ENCODE measurements at regions not wholly inside any gene's neighbourhood (a gene's known extent, or its start where the extent isn't known, plus 50 kb on each side); places are given as distances from the start of the nearest gene placed in this dataset.

GRCh38 chr4:24643774-24644520 lies 59.6 kb upstream of the DHX15 start:
- Histone ChIP-seq H3K4me2 (ENCODE audit: insufficient read depth, low read length) (peak overlapping the region; percentile 4), H3K79me2 (ENCODE audit: control insufficient read depth, insufficient read depth, low read length) (no peaks in the 10 kb centered on the region), H3K27me3 (ENCODE audit: control insufficient read depth in 2 of 2, insufficient read depth in 2 of 2, low read length in 2 of 2) (peaks cover 2 to 3% of the 10 kb centered on the region in 2 experiments), H3K9me3 (replicated peaks; ENCODE audit: control insufficient read depth, insufficient read depth, low read length) (no peaks in the 10 kb centered on the region), H3K4me3 (replicated peaks in 1 of 3; ENCODE audit: insufficient read depth in 1 of 3, low read depth in 1 of 3, low read length in 3 of 3) (no peak overlapping the region), H3K27ac (ENCODE audit: insufficient read depth, low read depth, low read length) (peak overlapping the region; percentile 35), H4K20me1 (replicated peaks; ENCODE audit: control insufficient read depth, extremely low read depth, insufficient read depth, low read length) (no peaks in the 10 kb centered on the region), H2AFZ (ENCODE audit: low read depth, low read length) (peak overlapping the region; percentile 39), H3K4me1 (ENCODE audit: control insufficient read depth, extremely low read depth, insufficient read depth, low read length) (peaks cover 18% of the 10 kb centered on the region), H3K9me1 (replicated peaks; ENCODE audit: control insufficient read depth, extremely low read depth, insufficient read depth, low read length) (no peaks in the 10 kb centered on the region), H3K36me3 (ENCODE audit: control insufficient read depth in 2 of 2, extremely low read depth in 1 of 2, insufficient read depth in 2 of 2, low read length in 2 of 2) (no peaks in the 10 kb centered on the region), H3K9ac (replicated peaks; ENCODE audit: extremely low read depth, insufficient read depth, low read length) (no peak overlapping the region)
- CTCF ChIA-PET, result no interaction called here
- POLR2A ChIA-PET, result no interaction called here
- BruUV-seq (replicated peaks), result no TSS peak
- FAIRE-seq (peak; percentile 21), DNase-seq (ENCODE audit: low read depth, low spot score) (no peak)
- intact Hi-C loops (cut with micrococcal nuclease), result loop anchor here (1.0 kb wide), 1 partner anchor 60 kb away; the partner anchor contains the start of gene DHX15
- TF ChIP-seq MYC (IDR thresholded peaks at IDR 0.05; ENCODE audit: low read depth, low read length) (no peak), CTCF (IDR thresholded peaks at IDR 0.05; ENCODE audit: extremely low read depth in 1 of 2, insufficient read depth in 1 of 2, low read depth in 1 of 2, low read length in 2 of 2) (no peak)
- dilution Hi-C loops (cut with MboI; ENCODE audit: extremely low pct_ligation_motif_present, low sequenced_read_pairs), result no loop called here

GRCh38 chr4:24644983-24645764 lies 60.8 kb upstream of the DHX15 start:
- no TSS peak for BruUV-seq (replicated peaks)
- intact Hi-C loops (cut with micrococcal nuclease) (no loop called here), dilution Hi-C loops (cut with MboI; ENCODE audit: extremely low pct_ligation_motif_present, low sequenced_read_pairs) (no loop called here)
- H3K9me1 ChIP-seq (replicated peaks; ENCODE audit: control insufficient read depth, extremely low read depth, insufficient read depth, low read length), result no peaks in the 10 kb centered on the region
- no peak overlapping the region for H3K27ac ChIP-seq (ENCODE audit: insufficient read depth, low read depth, low read length)
- H3K4me3 ChIP-seq (replicated peaks in 1 of 3; ENCODE audit: insufficient read depth in 1 of 3, low read depth in 1 of 3, low read length in 3 of 3), result no peak overlapping the region
- H2AFZ ChIP-seq (ENCODE audit: low read depth, low read length), result no peak overlapping the region
- no peaks in the 10 kb centered on the region for H3K36me3 ChIP-seq (ENCODE audit: control insufficient read depth in 2 of 2, extremely low read depth in 1 of 2, insufficient read depth in 2 of 2, low read length in 2 of 2)
- H3K9ac ChIP-seq (replicated peaks; ENCODE audit: extremely low read depth, insufficient read depth, low read length), result no peak overlapping the region
- no peak overlapping the region for H3K4me2 ChIP-seq (ENCODE audit: insufficient read depth, low read length)
- H3K9me3 ChIP-seq (replicated peaks; ENCODE audit: control insufficient read depth, insufficient read depth, low read length), result no peaks in the 10 kb centered on the region
- ChIA-PET POLR2A (no interaction called here), CTCF (interaction anchor here (1.4 kb wide), 1 partner anchor 42 kb away, joined by 3 read pairs; no protein-coding TSS in a partner anchor)
- peaks cover 0 to 2% of the 10 kb centered on the region in 2 experiments for H3K27me3 ChIP-seq (ENCODE audit: control insufficient read depth in 2 of 2, insufficient read depth in 2 of 2, low read length in 2 of 2)
- TF ChIP-seq MYC (IDR thresholded peaks at IDR 0.05; ENCODE audit: low read depth, low read length) (no peak), CTCF (IDR thresholded peaks at IDR 0.05; ENCODE audit: extremely low read depth in 1 of 2, insufficient read depth in 1 of 2, low read depth in 1 of 2, low read length in 2 of 2) (no peak), MAX (IDR thresholded peaks at IDR 0.05; ENCODE audit: insufficient read depth, insufficient read length) (no peak), POLR2AphosphoS5 (IDR thresholded peaks at IDR 0.05; ENCODE audit: insufficient read depth, low read depth, low read length) (no peak)
- H4K20me1 ChIP-seq (replicated peaks; ENCODE audit: control insufficient read depth, extremely low read depth, insufficient read depth, low read length), result no peaks in the 10 kb centered on the region
- H3K4me1 ChIP-seq (ENCODE audit: control insufficient read depth, extremely low read depth, insufficient read depth, low read length), result peaks cover 12% of the 10 kb centered on the region
- DNase-seq (ENCODE audit: low read depth, low spot score) (no peak), FAIRE-seq (no peak)
- H3K79me2 ChIP-seq (ENCODE audit: control insufficient read depth, insufficient read depth, low read length), result no peaks in the 10 kb centered on the region

Data from endothelial cell of umbilical vein (primary cell).